ENCODE measurements at regions not wholly inside any gene's neighbourhood (a gene's known extent, or its start where the extent isn't known, plus 50 kb on each side); places are given as distances from the start of the nearest gene placed in this dataset.

- no peak for DNase-seq (ENCODE audit: low read depth)
Observed at GRCh38 chr11:104225047-104225446, 61.1 kb upstream of the PDGFD start.

- no peak for DNase-seq (ENCODE audit: low read depth)
Observed at GRCh38 chr11:104222464-104222863, 58.5 kb upstream of the PDGFD start.

- no peak for DNase-seq (ENCODE audit: low read depth)
Observed at GRCh38 chr11:104221455-104221854, 57.5 kb upstream of the PDGFD start.

- DNase-seq (ENCODE audit: low read depth): no peak
Observed at GRCh38 chr11:104219096-104219495, 55.1 kb upstream of the PDGFD start.

- DNase-seq (ENCODE audit: low read depth): no peak
Observed at GRCh38 chr11:104214517-104214916, 50.6 kb upstream of the PDGFD start.
